ENCODE measurements at regions not wholly inside any gene's neighbourhood (a gene's known extent, or its start where the extent isn't known, plus 50 kb on each side); places are given as distances from the start of the nearest gene placed in this dataset.

- Histone ChIP-seq H3K9me3 (ENCODE audit: control insufficient read depth in 4 of 4, low read length in 3 of 4) (no peaks in the 10 kb centered on the region), H3K4me1 (ENCODE audit: control insufficient read depth in 4 of 4, insufficient read depth in 4 of 4, low read length in 3 of 4) (peaks cover 0 to 2% (median 0%) of the 10 kb centered on the region in 4 donors), H3K4me3 (ENCODE audit: low read depth in 1 of 3, low read length in 3 of 3) (no peak overlapping the region), H3K9ac (ENCODE audit: low read depth in 1 of 2, low read length in 2 of 2) (no peak overlapping the region), H3K27ac (ENCODE audit: low read depth in 1 of 2, low read length in 2 of 2) (no peak overlapping the region), H3K36me3 (ENCODE audit: control insufficient read depth in 4 of 4, insufficient read depth in 3 of 4, low read depth in 1 of 4, low read length in 3 of 4) (no peaks in the 10 kb centered on the region), H3K27me3 (ENCODE audit: control insufficient read depth in 4 of 4, insufficient read depth in 4 of 4, low read length in 3 of 4) (no peaks in the 10 kb centered on the region)
- DNase-seq (ENCODE audit: low spot score): no peak
- WGBS: 63% methylated on average over 3 of the region's 3 CpGs
- TF ChIP-seq TAF1 (conservative IDR thresholded peaks at IDR 0.05): no peak
- TF ChIP-seq HNF4A (conservative IDR thresholded peaks at IDR 0.05): no peak
- no peak for TF ChIP-seq SP1 (IDR thresholded peaks at IDR 0.05)
- no peak for TF ChIP-seq NR2F2 (IDR thresholded peaks at IDR 0.05)
- no peak for TF ChIP-seq RAD21 (IDR thresholded peaks at IDR 0.05)
- no peak for TF ChIP-seq YY1 (IDR thresholded peaks at IDR 0.05)
- TF ChIP-seq GABPA (IDR thresholded peaks at IDR 0.05 in 1 of 2, conservative IDR thresholded peaks at IDR 0.05 in 1 of 2): no peak
Measured at GRCh38 chr2:153109793-153110192, 368.8 kb downstream of the RPRM start.

- H3K9me3 ChIP-seq (ENCODE audit: control insufficient read depth in 4 of 4, low read length in 3 of 4): no peaks in the 10 kb centered on the region
- WGBS: 78% methylated on average over 1 of the region's 1 CpG
- no peaks in the 10 kb centered on the region for H3K27me3 ChIP-seq (ENCODE audit: control insufficient read depth in 4 of 4, insufficient read depth in 4 of 4, low read length in 3 of 4)
- no peak for DNase-seq (ENCODE audit: low spot score)
- TF ChIP-seq CTCF (IDR thresholded peaks at IDR 0.05; ENCODE audit: low read depth, low read length, missing input control) (no peak), NR2F2 (IDR thresholded peaks at IDR 0.05) (no peak), RAD21 (IDR thresholded peaks at IDR 0.05) (no peak), RXRA (IDR thresholded peaks at IDR 0.05) (no peak), EGR1 (IDR thresholded peaks at IDR 0.05; ENCODE audit: low read depth in 2 of 2) (no peak), HNF4A (conservative IDR thresholded peaks at IDR 0.05) (no peak)
- no peak overlapping the region for H3K27ac ChIP-seq (ENCODE audit: low read depth in 1 of 2, low read length in 2 of 2)
- H3K4me1 ChIP-seq (ENCODE audit: control insufficient read depth in 4 of 4, insufficient read depth in 4 of 4, low read length in 3 of 4): peaks cover 0 to 2% (median 0%) of the 10 kb centered on the region in 4 donors
- no peak overlapping the region for H3K9ac ChIP-seq (ENCODE audit: low read depth in 1 of 2, low read length in 2 of 2)
- no peak overlapping the region for H3K4me3 ChIP-seq (ENCODE audit: low read depth in 1 of 3, low read length in 3 of 3)
- H3K36me3 ChIP-seq (ENCODE audit: control insufficient read depth in 4 of 4, insufficient read depth in 3 of 4, low read depth in 1 of 4, low read length in 3 of 4): no peaks in the 10 kb centered on the region
Measured at GRCh38 chr2:153106802-153107477, 371.6 kb downstream of the RPRM start.

GRCh38 chr2:153105829-153106578 is 372.6 kb downstream of the RPRM start:
- Histone ChIP-seq H3K9me3 (ENCODE audit: control insufficient read depth in 4 of 4, low read length in 3 of 4) (no peaks in the 10 kb centered on the region), H3K4me1 (ENCODE audit: control insufficient read depth in 4 of 4, insufficient read depth in 4 of 4, low read length in 3 of 4) (peaks cover 0 to 2% (median 0%) of the 10 kb centered on the region in 4 donors), H3K4me3 (ENCODE audit: low read depth in 1 of 3, low read length in 3 of 3) (no peak overlapping the region), H3K36me3 (ENCODE audit: control insufficient read depth in 4 of 4, insufficient read depth in 3 of 4, low read depth in 1 of 4, low read length in 3 of 4) (no peaks in the 10 kb centered on the region), H3K9ac (ENCODE audit: low read depth in 1 of 2, low read length in 2 of 2) (no peak overlapping the region), H3K27me3 (ENCODE audit: control insufficient read depth in 4 of 4, insufficient read depth in 4 of 4, low read length in 3 of 4) (no peaks in the 10 kb centered on the region), H3K27ac (ENCODE audit: low read depth in 1 of 2, low read length in 2 of 2) (no peak overlapping the region)
- no peak for DNase-seq (ENCODE audit: low spot score)
- WGBS: 70% methylated on average over 2 of the region's 2 CpGs
- TF ChIP-seq RXRA (IDR thresholded peaks at IDR 0.05) (no peak), NR2F2 (IDR thresholded peaks at IDR 0.05) (no peak), HNF4A (conservative IDR thresholded peaks at IDR 0.05) (no peak), FOXA1 (IDR thresholded peaks at IDR 0.05) (no peak), GABPA (IDR thresholded peaks at IDR 0.05 in 1 of 2, conservative IDR thresholded peaks at IDR 0.05 in 1 of 2) (no peak), CTCF (IDR thresholded peaks at IDR 0.05; ENCODE audit: low read depth, low read length, missing input control) (no peak), FOXA2 (IDR thresholded peaks at IDR 0.05) (no peak), YY1 (IDR thresholded peaks at IDR 0.05) (no peak), TAF1 (conservative IDR thresholded peaks at IDR 0.05) (no peak)
- TF ChIP-seq, protein P1, sequence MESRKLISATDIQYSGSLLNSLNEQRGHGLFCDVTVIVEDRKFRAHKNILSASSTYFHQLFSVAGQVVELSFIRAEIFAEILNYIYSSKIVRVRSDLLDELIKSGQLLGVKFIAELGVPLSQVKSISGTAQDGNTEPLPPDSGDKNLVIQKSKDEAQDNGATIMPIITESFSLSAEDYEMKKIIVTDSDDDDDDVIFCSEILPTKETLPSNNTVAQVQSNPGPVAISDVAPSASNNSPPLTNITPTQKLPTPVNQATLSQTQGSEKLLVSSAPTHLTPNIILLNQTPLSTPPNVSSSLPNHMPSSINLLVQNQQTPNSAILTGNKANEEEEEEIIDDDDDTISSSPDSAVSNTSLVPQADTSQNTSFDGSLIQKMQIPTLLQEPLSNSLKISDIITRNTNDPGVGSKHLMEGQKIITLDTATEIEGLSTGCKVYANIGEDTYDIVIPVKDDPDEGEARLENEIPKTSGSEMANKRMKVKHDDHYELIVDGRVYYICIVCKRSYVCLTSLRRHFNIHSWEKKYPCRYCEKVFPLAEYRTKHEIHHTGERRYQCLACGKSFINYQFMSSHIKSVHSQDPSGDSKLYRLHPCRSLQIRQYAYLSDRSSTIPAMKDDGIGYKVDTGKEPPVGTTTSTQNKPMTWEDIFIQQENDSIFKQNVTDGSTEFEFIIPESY (IDR thresholded peaks at IDR 0.05): no peak
- TF ChIP-seq, protein P2, sequence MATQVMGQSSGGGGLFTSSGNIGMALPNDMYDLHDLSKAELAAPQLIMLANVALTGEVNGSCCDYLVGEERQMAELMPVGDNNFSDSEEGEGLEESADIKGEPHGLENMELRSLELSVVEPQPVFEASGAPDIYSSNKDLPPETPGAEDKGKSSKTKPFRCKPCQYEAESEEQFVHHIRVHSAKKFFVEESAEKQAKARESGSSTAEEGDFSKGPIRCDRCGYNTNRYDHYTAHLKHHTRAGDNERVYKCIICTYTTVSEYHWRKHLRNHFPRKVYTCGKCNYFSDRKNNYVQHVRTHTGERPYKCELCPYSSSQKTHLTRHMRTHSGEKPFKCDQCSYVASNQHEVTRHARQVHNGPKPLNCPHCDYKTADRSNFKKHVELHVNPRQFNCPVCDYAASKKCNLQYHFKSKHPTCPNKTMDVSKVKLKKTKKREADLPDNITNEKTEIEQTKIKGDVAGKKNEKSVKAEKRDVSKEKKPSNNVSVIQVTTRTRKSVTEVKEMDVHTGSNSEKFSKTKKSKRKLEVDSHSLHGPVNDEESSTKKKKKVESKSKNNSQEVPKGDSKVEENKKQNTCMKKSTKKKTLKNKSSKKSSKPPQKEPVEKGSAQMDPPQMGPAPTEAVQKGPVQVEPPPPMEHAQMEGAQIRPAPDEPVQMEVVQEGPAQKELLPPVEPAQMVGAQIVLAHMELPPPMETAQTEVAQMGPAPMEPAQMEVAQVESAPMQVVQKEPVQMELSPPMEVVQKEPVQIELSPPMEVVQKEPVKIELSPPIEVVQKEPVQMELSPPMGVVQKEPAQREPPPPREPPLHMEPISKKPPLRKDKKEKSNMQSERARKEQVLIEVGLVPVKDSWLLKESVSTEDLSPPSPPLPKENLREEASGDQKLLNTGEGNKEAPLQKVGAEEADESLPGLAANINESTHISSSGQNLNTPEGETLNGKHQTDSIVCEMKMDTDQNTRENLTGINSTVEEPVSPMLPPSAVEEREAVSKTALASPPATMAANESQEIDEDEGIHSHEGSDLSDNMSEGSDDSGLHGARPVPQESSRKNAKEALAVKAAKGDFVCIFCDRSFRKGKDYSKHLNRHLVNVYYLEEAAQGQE (IDR thresholded peaks at IDR 0.05): no peak

Data from liver (tissue), 8 donors.